ENCODE measurements at regions not wholly inside any gene's neighbourhood (a gene's known extent, or its start where the extent isn't known, plus 50 kb on each side); places are given as distances from the start of the nearest gene placed in this dataset.
A peak's percentile ranks its signal among the peaks of the same experiment; 100 is the strongest.

DNA sequence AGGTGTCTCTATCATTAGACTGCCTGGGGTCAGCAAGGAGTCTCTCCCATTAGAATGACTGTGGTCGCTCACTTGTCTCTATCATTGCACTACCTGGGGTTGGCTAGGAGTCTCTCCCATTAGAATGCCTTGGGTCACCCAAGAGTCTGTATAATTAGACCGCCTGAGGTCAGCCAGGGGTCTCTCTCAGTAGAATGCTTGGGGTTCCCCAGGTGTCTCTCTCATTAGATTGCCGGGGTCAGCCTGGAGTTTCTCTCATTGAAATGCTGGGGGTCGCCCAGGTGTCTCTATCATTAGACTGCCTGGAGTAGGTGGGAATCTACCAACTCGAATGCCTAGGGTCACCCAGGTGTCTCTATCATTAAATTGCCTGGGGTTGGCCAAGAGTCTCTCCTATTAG, 2231.6 kb downstream of the TP53TG3F start:
- Histone ChIP-seq H3K4me3 (ENCODE audit: insufficient read depth, low read depth, low read length) (no peak overlapping the region), H3K27me3 (ENCODE audit: control insufficient read depth, insufficient read depth, low read length) (no peaks in the 10 kb centered on the region), H3K36me3 (replicated peaks; ENCODE audit: control insufficient read depth, insufficient read depth, low read length) (no peaks in the 10 kb centered on the region)
- no peak for DNase-seq

DNA sequence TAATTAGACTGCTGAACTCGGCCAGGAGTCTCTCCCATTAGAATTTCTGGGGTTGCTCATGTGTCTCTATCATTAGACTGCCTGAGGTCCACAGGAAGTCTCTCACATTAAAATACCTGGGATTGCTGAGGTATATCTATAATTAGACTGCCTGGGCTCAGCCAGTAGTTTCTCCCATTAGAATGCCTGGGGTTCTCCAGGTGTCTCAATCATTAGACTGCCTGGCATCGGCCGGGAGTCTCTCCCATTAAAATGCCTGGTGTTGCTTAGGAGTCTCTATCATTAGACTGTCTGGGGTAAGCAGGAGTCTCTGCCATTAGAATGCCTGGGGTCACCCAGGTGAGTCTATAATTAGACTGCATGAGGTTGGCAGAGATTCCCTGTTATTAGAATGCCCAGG, 2233.4 kb downstream of the TP53TG3F start:
- DNase-seq: no peak
- H3K4me3 ChIP-seq (ENCODE audit: insufficient read depth, low read depth, low read length): no peak overlapping the region
- H3K27me3 ChIP-seq (ENCODE audit: control insufficient read depth, insufficient read depth, low read length): no peaks in the 10 kb centered on the region
- no peaks in the 10 kb centered on the region for H3K36me3 ChIP-seq (replicated peaks; ENCODE audit: control insufficient read depth, insufficient read depth, low read length)

DNA sequence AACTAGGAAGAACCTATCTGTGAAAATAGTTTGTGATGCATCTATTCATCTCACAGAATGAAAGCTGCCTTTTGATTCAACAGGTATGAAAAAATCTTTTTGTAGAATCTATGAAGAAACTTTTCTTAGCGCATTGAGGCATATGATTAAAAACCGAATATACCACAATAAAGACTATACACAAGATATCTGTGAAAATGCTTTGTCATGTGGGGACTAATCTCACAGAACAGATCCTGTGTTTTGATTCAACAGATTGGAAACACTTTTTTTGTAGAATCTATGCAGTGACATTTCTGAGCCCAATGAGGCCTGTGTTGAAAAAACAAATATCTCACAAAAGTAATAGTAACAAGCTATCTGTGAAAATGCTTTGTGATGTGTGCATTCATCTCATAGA, 2247.5 kb downstream of the TP53TG3F start:
- Histone ChIP-seq H3K4me3 (ENCODE audit: insufficient read depth, low read depth, low read length) (no peak overlapping the region), H3K27me3 (ENCODE audit: control insufficient read depth, insufficient read depth, low read length) (no peaks in the 10 kb centered on the region), H3K36me3 (replicated peaks; ENCODE audit: control insufficient read depth, insufficient read depth, low read length) (no peaks in the 10 kb centered on the region)
- DNase-seq: no peak

DNA sequence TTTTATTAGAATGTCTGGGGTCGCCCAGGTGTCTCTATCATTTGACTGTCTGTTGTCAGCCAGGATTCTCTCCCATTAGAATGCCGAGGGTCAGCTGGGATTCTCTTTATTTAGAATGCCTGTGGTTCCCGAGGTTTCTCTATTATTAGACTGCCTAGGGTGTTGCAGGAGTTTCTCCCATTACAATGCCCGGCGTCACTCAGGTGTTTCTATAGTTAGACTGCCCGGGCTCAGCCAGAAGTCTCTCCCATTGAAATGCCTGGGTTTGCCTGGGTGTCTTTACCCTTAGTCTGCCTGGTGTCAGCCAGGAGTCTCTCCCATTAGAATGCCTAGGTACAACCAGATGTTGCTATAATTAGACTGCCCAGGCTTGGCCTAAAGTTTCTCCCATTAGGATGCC, 2252.0 kb downstream of the TP53TG3F start:
- no peak for DNase-seq
- Histone ChIP-seq H3K27me3 (ENCODE audit: control insufficient read depth, insufficient read depth, low read length) (no peaks in the 10 kb centered on the region), H3K4me3 (ENCODE audit: insufficient read depth, low read depth, low read length) (no peak overlapping the region), H3K36me3 (replicated peaks; ENCODE audit: control insufficient read depth, insufficient read depth, low read length) (no peaks in the 10 kb centered on the region)

DNA sequence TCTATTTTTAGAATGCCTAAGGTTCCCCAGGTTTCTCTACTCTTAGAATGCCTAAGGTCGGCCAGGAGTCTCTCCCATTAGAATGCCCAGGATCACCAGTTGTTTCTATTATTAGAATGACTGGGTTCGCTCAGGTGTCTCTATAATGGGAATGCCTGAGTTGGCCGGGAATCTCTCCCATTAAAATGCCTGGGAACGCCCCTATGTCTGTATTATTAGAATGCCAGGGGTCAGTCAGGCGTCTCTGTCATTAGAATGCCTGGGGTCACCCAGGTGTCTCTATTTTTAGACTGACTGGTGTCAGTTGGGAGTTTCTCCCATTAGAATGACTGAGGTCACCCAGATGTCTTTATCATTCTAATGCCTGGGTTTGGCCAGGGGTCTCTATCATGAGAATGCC, 2252.5 kb downstream of the TP53TG3F start:
- Histone ChIP-seq H3K36me3 (replicated peaks; ENCODE audit: control insufficient read depth, insufficient read depth, low read length) (no peaks in the 10 kb centered on the region), H3K4me3 (ENCODE audit: insufficient read depth, low read depth, low read length) (no peak overlapping the region), H3K27me3 (ENCODE audit: control insufficient read depth, insufficient read depth, low read length) (no peaks in the 10 kb centered on the region)
- no peak for DNase-seq

DNA sequence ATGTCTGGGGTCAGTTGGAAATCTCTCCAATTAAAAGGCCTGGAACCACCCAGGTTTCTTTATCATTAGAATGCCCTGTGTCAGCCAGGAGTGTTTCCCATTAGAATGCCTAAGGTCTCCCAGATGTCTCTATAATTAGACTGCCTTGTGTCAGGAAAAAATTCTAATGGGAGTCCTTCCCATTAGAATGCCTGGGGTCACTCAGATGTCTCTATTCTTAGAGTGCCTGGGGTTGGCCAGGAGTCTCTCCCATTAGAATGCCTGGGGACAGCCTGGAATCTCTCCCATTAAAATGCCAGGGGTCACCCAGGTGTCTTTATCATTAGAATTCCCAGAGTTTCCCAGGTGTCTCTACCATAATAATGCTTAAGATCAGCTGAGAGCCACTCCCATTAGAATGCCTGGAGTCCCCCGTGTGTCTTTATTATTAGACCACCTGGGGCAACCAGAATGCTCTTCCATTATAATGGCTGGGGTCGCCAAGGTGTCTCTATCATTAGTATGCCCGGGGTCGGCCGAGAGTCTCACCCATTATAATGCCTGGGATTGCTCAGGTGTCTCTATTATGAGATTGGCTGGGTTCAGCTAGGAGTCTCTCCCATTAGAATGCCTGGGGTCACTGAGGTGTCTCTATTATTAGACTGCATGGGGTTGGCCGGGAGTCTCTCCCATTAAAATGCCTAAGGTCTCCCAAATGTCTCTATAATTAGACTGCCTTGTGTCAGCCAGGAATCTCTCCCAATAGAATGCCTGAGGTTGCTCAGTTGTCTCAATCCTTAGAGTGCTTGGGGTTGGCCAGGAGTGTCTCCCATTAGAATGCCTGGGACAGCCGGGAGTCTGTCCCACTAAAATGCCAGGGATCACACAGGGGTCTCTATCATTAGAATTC, 2254.6 kb downstream of the TP53TG3F start:
- Histone ChIP-seq H3K36me3 (replicated peaks; ENCODE audit: control insufficient read depth, insufficient read depth, low read length) (no peaks in the 10 kb centered on the region), H3K4me3 (ENCODE audit: insufficient read depth, low read depth, low read length) (no peak overlapping the region), H3K27me3 (ENCODE audit: control insufficient read depth, insufficient read depth, low read length) (no peaks in the 10 kb centered on the region)
- no peak for DNase-seq

DNA sequence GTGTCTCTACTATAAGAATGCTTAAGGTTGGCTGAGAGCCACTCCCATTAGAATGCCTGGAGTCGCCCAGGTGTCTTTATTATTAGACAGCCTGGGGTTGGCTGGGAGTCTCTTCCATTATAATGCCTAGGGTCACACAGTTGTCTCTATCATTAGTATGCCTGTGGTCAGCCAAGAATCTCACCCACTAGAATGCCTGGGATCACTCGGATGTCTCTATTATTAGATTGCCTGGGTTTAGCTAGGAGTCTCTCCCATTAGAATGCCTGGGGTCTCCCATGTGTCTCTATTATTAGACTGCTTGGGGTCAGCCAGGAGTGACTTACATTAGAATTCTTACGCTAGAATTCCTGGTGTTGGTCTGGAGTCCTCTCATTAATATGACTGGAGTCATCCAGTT, 2255.3 kb downstream of the TP53TG3F start:
- no peak for DNase-seq
- H3K36me3 ChIP-seq (replicated peaks; ENCODE audit: control insufficient read depth, insufficient read depth, low read length): no peaks in the 10 kb centered on the region
- H3K4me3 ChIP-seq (ENCODE audit: insufficient read depth, low read depth, low read length): no peak overlapping the region

DNA sequence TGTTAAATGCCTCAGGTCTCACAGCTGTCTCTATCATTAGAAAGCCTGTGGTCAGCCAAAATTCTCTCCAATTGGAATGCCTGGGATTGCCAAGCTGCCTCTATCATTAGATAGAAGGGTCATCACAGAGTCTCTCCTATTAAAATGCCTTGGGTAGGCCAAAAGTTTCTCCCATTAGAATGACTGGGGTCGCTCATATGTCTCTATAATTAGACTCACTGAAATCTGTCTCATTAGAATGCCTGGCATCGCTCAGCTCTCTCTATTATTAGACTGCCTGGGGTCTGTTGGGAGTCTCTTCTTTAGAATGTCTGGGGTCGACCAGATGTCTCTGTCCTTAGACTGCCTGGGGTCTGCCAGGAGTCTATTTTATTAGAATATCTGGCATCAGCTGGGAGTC, 2265.1 kb downstream of the TP53TG3F start:
- H3K36me3 ChIP-seq (replicated peaks; ENCODE audit: control insufficient read depth, insufficient read depth, low read length): no peaks in the 10 kb centered on the region

More for the DNA sequence above, 2255.3 kb downstream of the TP53TG3F start:
- no peaks in the 10 kb centered on the region for H3K27me3 ChIP-seq (ENCODE audit: control insufficient read depth, insufficient read depth, low read length)

DNA sequence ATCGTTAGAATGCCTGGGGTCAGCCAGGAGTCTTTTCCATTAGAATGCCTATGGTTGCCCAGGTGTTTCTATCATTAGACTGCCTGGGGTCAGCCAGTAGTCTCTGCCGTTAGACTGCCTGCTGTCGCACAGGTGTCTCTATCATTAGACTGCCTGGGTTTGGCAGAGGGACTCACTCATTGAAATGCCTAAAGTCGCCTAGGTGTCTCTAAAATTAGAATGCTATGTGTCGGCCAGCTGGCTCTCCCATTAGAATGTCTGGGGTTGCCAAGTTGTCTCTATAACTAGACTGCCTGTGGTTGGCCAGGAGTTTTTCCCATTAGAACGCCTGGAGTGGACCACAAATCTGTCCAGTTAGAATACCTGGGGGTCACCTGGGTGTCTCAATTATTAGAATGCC, 2266.5 kb downstream of the TP53TG3F start:
- no peak for DNase-seq
- Histone ChIP-seq H3K27me3 (ENCODE audit: control insufficient read depth, insufficient read depth, low read length) (no peaks in the 10 kb centered on the region), H3K4me3 (ENCODE audit: insufficient read depth, low read depth, low read length) (no peak overlapping the region)

More for the DNA sequence above, 2265.1 kb downstream of the TP53TG3F start:
- DNase-seq: no peak
- H3K27me3 ChIP-seq (ENCODE audit: control insufficient read depth, insufficient read depth, low read length): no peaks in the 10 kb centered on the region
- no peak overlapping the region for H3K4me3 ChIP-seq (ENCODE audit: insufficient read depth, low read depth, low read length)

DNA sequence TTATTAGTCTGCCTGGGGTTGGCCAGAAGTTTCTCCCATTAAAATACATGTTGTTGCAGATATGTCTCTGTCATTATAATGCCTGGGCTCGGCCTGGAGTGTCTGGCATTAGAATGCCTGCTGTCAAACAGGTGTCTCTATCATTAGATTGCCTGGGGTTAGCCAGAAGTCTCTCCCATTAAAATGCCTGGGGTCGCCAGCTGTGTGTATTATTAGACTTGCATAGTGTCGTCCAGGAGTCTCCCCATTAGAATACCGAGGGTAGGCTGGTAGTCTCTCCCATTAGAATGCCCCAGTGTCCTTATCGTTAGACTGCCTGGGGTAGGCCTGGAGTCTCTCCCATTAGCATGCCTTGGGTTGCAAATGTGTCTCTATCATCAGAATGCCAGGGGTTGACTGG, 2270.8 kb downstream of the TP53TG3F start:
- no peak for DNase-seq
- Histone ChIP-seq H3K36me3 (replicated peaks; ENCODE audit: control insufficient read depth, insufficient read depth, low read length) (no peaks in the 10 kb centered on the region), H3K27me3 (ENCODE audit: control insufficient read depth, insufficient read depth, low read length) (no peaks in the 10 kb centered on the region), H3K4me3 (ENCODE audit: insufficient read depth, low read depth, low read length) (no peak overlapping the region)

More for the DNA sequence above, 2266.5 kb downstream of the TP53TG3F start:
- H3K36me3 ChIP-seq (replicated peaks; ENCODE audit: control insufficient read depth, insufficient read depth, low read length): no peaks in the 10 kb centered on the region

DNA sequence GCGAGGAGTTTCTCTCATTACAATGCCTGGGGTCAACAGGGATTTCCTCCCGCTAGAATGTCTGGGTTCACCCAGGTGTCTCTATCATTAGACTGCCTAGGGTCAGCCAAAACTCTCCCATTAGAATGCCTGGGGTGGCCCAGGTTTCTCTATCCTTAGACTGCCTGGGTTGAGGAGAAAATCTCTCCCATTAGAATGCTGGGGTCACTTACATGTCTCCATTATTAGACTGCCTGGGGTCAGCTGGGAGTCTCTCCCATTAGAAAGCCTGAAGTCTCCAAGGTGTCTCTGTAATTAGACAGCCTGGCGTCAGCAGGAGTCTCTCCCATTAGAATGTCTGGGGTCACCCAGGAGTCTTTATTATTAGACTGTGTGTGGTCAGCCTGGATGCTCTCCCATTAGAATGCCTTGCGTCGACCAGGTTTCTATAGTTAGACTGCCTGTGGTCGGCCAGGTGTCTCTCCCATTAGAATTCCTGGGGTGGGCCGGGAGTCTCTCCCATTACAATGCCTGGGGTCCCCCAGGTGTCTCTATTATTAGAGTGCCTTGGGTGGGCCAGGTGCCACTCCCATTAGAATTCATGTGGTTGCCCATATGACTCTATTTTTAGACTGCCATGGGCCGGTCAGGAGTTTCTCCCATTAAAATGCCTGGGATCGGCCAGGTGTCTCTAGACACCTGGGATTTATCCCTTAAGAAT, 2272.1 kb downstream of the TP53TG3F start:
- Histone ChIP-seq H3K27me3 (ENCODE audit: control insufficient read depth, insufficient read depth, low read length) (no peaks in the 10 kb centered on the region), H3K4me3 (ENCODE audit: insufficient read depth, low read depth, low read length) (no peak overlapping the region), H3K36me3 (replicated peaks; ENCODE audit: control insufficient read depth, insufficient read depth, low read length) (no peaks in the 10 kb centered on the region)
- no peak for DNase-seq

DNA sequence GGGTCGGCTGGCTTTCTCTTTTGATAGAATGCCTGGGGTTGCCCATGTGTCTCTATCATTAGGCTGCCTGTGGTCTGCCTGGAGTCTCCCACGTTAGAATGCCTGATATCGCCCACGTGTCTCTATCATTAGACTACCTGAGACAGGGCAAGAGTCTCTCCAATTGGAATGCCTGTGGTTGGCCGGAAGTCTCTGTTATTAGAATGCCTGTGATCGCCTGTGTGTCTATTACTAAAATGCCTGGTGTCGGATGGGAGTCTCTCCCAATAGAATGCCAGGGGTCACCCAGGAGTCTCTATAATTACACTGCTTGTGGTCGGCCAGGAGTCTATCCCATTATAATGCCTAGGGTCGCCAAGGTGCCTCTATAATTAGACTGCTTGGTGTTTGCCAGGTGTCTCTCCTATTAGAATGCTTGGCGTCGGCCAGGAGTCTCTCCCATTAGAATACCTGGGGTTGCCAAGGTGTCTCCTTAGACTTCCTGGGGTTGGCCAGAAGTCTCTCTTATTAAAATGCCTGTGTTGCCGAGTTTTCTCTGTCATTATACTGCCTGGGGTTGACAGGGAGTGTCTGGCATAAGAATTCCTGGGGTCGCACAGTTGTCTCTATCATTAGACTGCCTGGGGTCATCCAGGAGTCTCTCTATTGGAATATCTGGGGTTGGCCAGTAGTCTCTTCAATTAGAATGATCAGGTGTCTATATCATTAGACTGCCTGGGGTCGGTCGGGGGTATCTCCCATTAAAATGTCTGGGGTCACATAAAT, 2272.8 kb downstream of the TP53TG3F start:
- Histone ChIP-seq H3K36me3 (replicated peaks; ENCODE audit: control insufficient read depth, insufficient read depth, low read length) (no peaks in the 10 kb centered on the region), H3K27me3 (ENCODE audit: control insufficient read depth, insufficient read depth, low read length) (no peaks in the 10 kb centered on the region), H3K4me3 (ENCODE audit: insufficient read depth, low read depth, low read length) (no peak overlapping the region)
- no peak for DNase-seq

DNA sequence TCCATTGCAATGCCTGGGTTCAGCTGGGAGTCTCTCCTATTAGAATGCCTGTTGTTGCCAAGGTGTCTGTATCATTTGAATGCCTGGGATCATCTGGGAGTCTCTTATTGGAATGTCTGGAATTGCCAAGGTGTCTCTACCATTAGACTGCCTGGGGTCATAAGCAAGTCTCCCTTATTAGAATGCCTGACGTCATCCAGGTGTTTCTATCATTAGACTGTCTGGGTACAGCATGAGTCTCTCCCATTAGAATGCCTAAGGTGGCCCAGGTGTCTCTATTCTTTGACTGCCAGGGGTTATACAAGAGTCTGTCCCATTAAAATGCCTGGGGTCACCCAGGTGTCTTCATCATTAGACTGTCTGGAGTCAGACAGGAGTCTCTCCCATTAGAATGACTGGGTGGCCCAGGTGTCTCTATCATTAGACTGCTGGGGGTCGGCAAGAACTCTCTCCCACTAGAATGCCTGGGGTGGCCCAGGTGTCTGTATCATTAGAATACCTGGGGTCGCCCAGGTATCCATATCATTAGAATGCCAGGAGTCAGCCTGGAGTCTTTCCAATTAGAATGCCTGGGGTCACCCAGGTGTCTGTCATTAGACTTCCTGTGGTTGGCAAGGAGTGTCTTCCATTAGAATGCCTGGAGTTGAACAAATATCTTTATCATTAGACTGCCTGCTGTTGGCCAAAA, 2274.0 kb downstream of the TP53TG3F start:
- no peak for DNase-seq
- H3K36me3 ChIP-seq (replicated peaks; ENCODE audit: control insufficient read depth, insufficient read depth, low read length): no peaks in the 10 kb centered on the region
- H3K4me3 ChIP-seq (ENCODE audit: insufficient read depth, low read depth, low read length): no peak overlapping the region

DNA sequence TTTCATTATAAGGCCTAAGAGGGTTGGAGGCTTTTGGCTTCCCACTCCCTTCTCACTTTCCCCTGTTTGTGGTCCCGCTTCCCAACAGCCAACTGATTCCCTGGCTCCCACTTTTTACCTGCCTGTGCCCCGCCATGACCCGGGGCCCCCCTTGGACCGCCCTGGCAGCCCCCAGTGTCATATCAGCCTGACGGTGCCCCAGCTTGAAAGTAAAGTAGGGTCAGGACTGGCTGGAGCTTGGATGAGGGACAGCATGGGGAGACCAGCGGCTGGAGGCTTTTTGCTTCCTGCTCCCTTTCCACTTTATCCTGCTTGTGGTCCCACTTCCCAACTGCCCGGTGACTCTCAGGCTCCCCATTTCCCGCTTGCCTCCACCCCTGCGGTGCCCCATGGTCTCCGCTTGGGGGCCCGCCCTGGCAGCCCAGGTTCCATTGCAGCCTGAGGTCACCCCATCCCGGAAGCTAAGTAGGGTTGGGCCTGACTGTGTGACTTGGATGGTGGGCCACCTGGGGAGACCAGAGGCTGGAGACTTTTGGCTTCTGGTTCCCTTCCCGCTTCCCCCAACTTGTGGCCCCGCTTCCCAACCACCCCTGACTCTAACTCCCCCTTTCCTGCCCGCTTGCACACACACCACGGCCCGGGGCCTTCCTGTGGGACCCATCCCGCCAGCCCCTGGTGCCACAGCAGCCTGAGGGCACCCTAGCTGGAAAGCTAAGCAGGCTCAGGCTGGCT, 2274.7 kb downstream of the TP53TG3F start:
- peak; percentile 31 for DNase-seq
- no peak overlapping the region for H3K4me3 ChIP-seq (ENCODE audit: insufficient read depth, low read depth, low read length)
- no peaks in the 10 kb centered on the region for H3K36me3 ChIP-seq (replicated peaks; ENCODE audit: control insufficient read depth, insufficient read depth, low read length)

More for the DNA sequence above, 2274.0 kb downstream of the TP53TG3F start:
- H3K27me3 ChIP-seq (ENCODE audit: control insufficient read depth, insufficient read depth, low read length): no peaks in the 10 kb centered on the region

More for the DNA sequence above, 2274.7 kb downstream of the TP53TG3F start:
- H3K27me3 ChIP-seq (ENCODE audit: control insufficient read depth, insufficient read depth, low read length): no peaks in the 10 kb centered on the region

Measured in H7 (cell line).